GM19397 (cell line): ENCODE measurements at regions not wholly inside any gene's neighbourhood (a gene's known extent, or its start where the extent isn't known, plus 50 kb on each side); places are given as distances from the start of the nearest gene placed in this dataset.

Experiments
- ATAC-seq: cut with Tn5 transposase; IDR thresholded peaks from one replicate; pipeline ENCODE4 v1.9.1; 2021; ENCODE audit warnings: mild to moderate bottlenecking, moderate library complexity; ENCODE audit not compliant: unreplicated experiment

DNA sequence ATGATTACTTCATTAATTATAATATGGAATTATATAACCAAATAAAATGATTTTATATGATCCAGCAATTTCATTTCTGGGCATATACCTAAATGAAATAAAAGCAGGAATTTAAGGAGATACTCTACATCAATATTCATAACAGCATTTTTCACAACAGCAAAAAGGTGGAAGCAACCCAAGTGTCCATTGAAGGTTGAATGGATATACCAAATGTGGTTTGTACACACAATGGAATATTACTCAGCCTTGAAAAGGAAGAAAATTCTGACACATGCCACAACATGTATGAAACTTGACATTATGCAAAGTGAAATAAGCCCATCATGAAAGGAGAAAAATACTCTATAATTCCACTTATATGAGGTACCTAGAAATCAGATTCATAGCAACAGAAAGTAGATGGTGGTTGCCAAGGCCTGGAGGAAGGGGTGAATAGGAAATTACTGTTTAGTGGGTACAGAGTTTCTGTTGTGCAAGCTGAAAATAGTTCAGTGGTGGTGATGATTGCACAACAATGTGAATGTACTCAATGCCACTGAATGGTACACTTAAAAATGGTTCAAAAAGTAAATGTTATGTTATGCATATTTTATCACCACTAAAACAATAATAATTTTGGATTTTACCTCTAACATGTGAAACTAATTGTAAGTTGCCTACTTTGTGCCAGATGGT, 471.5 kb downstream of the SPRY1 start:
- no peak for ATAC-seq

DNA sequence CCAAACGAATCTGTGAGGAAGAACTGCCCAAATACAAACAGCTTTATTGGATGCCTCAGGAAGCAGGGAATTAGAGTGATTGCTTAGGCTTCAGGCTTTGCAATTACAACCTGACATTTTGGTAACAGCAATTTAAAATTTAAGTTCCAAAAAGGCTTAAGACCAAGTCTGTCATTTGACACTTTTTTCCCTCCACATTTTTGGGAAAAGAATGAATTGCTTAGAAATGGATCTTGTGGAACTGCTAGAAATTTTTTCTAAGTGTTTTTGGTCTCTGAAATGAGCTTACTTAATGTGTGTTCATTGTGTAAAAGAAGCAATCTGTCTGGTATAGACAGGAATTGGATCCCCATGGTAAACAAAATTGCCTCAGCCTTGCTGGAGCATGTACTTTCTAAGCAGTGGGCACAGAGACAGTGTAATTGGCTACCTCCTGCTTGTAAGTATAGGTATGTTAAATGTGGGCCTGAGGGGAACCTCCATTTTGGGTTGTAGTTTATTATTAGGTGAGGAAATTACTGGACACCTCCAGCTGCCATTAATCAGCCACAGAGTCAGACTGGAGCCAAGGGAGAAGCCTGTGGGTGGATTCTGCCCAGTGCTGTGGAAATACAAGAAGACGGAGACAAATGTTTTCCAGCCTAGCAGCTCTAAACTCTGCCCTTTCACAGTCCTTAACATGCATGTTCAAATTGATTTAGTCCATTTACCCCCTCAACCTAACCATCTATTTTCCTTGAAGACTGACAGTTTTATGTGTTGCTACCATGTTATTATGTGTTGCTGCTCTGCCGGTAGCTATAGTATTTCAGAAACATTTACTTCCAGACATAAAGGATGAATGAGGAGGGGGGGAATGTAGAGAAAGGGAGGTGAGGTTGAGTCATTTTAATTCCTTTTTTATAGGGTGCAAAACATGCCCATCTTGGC, 473.0 kb downstream of the SPRY1 start:
- ATAC-seq = no peak

DNA sequence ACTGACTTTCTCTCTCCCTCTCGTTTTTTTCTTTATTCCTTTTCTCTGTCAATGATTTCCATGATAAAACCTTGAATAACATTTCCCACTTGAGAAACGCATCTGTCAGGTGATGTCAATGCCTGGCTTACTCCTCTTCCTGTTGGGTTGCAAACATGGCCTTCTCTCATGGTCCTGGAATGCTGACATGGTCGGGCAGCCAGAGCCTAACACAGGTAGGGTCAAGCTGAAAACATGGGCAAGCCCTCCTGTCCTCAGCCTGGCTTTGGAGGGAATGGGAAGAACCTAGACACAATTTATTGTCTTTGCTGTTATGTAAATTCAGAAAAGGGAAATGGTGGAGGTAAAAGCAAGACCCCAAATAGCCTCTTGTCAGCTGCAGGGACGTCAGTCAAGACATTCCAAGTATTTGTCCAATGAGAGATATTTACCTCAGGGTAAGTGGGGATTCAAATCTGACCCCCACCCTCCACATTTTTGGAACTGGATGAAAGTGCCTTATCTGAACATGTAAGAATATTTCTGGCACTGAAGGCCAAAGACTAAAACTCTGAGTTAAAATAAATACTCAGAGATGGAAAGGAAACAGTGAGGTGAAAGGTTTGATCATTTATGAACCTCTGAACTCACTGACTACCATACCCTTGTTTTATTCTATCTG, 473.8 kb downstream of the SPRY1 start:
- ATAC-seq = no peak

DNA sequence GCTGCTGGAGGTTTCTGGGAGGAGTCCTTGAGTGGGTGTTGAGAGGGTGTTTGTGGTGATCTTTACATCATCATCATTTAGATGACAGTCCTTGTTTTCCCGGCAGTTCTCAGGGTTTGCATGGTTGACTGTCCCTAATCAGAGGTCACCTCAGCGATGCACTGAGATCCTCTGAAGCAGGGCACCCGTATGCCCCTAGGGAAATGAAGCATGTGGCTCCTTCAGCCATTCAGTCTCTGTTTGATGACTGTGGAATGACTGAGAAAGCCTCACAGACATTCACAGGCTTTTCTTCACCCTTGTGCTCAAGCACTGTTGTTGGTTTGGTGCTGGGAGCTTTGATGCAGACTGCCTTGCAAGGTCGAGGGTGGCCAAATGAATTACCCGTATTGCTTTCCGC, 474.7 kb downstream of the SPRY1 start:
- no peak for ATAC-seq

DNA sequence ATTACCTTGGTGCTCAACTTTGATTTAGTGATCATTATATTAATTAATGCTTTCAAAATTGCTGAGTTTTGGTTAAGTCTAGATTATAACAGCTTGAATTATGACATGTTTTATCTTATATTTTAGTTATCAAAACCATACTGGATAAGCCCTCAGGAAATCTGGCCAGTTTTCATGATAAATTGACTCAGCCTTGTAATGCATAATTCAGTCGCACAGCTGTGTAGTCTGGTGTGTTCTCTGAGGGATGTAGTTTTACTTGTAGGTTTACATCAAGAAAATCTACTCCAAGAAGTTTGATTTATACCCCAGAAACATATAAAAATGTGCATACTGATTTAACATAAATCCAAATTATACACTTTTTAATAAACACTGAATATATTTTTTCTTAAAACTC, 477.5 kb downstream of the SPRY1 start:
- no peak for ATAC-seq

DNA sequence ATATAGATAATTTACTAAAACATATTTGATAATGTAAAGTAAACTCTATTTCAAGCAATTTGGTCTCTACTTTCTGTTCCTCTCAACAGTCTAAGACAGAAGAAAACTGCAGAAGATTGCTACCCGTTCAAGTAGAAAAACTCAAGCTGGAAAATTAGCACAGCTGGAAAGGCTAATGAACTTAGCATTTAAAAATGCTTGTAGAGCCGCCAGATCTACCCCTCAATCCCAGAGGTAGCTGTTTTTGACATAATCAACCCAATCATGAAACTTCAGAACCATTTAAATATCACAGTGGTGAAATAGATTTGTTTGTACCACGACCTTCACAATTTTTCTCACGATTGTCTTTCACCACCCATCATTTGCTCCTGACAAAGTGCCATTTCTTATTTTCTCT, 479.5 kb downstream of the SPRY1 start:
- no peak for ATAC-seq

DNA sequence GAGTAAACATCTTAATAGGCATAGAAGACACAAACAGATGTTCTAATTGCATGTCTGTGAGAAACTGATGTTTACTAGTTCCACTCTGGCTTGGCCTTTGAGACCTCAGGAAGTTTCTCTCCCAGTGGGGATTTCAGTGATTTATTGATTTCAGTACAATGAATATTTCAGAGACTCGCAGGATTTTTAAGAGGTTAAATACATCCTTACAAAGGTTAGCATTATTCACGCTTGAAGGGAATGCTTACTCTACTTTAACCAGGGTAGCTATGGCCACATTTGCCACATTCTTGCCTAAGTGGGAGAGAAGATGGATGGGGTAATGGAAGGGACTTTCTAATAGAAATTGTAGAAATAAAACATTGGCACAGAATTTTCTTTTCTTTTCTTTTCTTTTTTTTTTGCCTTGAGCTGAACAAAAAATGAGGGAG, 480.1 kb downstream of the SPRY1 start:
- no peak for ATAC-seq

DNA sequence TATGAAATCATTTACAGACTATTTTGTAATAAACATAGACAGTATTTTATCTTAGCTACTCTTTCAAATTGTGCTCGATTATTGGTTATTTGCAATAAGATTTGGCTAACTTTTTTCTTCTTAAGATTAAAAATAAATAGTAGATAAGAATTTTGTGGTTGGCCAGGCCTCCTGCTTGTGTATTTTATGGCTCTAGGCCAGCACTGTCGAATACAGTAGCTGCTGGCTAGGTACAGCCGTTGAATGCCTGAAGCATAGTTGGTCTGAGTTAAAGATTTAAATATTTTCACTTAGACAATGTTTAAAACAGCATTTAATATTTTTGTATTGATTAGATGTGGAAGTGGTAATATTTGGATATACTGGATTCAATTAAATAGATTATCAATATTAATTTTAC, 481.0 kb downstream of the SPRY1 start:
- ATAC-seq = no peak

DNA sequence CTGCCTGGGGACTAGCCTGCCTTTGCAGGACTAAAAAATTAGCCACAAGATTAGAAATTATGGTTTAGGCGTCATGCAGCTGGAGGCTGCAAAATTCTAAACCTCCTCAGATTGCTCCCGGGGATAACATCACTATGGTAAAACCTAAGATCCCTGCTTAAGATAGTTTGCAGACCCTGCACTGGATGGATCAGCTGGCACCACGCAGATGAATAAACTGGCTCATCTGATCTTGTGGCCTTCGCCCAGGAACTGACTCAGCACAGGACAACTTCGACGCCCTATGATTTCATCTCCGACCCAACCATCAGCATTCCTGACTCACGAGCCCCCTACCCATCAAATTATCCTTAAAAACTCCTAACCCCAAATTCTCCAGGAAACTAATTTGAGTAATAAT, 482.4 kb downstream of the SPRY1 start:
- no peak for ATAC-seq

DNA sequence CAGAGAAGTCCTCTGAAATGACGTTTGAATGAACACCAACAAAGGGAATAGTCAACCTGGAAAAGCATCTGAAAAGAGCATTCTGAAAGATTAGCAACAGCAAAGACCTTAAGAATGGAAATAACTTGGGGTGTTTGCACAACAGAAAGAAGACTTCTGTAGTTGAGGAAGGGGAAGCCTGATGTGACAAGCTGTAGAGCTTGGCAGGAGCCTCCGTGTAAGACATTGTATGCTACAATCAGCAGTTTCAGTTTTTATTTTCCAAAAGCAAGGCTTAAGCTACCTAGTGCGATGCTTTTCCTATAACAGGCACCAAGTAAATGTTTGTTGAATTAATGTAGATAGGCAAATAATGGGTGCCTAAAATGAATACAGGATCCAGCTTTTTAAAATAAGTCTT, 484.0 kb downstream of the SPRY1 start:
- ATAC-seq = no peak

DNA sequence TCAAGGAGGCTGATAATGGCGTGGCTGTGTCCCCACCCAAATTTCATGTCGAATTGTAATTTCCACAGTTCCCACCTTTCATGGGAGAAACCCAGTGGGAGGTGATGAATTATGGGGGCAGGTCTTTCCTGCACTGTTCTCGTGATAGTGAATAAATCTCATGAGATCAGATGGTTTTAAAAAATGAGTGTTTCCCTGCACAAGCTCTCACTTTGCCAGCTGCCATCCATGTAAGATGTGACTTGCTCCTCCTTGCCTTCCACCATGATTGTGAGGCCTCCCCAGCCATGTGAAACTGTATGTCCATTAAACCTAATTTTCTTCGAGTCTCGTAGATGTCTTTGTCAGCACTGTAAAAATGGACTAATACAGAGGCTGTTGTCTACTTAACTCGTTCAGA, 488.3 kb downstream of the SPRY1 start:
- ATAC-seq = no peak

DNA sequence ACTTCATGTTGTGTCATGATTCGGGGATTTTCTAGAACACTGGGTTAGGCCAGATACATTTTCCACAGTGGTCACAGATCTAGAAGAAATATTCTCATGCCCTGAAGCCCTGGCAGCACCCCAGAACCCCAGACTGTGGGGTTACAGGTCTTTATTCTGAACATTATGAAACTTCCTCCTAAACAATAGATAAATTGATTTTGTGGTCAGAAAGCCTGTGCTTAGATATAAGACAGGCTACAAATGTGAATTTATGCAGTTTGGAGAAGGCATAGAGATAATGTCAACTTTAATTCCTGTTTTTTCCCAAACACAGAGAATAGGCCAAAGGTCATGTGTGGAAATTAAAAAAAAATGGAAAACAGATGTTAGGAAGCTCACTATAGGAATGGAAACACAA, 492.9 kb downstream of the SPRY1 start:
- no peak for ATAC-seq

DNA sequence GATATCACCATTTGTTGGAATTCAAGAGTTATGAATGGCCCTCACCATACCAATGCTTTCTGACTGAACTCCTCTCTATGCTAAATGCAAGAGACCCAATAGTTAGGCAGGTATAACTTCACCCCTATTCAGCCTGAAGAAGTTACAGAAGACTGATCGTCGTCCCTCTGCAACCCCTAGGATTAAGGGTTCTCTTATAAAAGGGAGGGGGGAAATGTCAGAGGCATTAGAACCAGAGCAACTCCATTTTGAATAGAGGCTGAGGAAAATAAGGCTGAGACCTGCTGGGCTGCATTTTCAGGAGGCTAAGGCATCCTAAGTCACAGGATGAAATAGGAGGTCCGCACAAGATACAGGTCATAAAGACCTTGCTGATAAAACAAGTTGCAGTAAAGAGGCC, 494.3 kb downstream of the SPRY1 start:
- no peak for ATAC-seq

DNA sequence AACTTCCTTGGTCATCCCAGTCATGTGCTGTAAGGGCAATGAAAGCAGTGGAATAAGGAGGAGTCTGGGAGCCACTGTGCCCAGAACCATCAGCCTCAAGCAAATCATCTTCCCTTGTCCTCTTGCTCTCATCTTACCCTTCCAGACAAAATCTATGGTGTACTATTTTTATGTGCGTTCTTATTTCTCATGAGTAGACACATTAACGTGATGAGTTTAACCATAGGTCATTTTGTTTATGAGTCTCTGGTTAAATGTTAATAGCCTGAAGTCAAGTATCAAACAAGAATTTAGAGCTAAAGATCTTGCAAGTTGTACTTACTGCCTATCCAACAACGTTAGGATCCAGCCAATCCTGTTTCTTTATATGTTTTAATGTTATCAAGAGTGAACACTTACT, 495.3 kb downstream of the SPRY1 start:
- no peak for ATAC-seq

DNA sequence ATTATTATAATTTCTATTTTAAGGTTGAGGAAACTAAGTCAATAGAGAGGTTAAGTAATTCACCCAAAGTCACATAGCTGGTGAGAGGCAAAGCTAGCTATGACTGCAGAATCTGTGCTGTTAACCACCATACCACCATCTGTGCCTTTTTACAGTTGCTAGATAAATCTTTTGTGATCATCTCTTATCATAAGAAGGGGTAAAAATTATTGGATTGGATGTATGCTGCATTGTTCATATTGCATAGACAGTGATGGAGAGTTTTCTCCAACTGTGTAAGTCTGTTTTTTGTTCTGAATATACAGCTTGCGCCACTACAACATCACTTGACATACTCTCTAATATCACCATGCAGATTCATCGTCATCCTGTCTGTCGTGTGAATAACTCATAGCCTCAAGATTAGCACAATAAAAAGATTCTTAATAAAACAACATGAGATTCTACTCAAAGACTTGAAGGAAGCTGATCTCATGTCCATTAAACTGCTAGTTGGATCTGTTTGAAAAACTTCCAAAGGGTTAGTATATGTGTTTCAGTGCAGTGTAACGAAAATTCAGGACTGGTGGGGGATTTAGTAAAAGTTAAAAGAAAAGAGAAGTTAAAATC, 495.9 kb downstream of the SPRY1 start:
- ATAC-seq = no peak

DNA sequence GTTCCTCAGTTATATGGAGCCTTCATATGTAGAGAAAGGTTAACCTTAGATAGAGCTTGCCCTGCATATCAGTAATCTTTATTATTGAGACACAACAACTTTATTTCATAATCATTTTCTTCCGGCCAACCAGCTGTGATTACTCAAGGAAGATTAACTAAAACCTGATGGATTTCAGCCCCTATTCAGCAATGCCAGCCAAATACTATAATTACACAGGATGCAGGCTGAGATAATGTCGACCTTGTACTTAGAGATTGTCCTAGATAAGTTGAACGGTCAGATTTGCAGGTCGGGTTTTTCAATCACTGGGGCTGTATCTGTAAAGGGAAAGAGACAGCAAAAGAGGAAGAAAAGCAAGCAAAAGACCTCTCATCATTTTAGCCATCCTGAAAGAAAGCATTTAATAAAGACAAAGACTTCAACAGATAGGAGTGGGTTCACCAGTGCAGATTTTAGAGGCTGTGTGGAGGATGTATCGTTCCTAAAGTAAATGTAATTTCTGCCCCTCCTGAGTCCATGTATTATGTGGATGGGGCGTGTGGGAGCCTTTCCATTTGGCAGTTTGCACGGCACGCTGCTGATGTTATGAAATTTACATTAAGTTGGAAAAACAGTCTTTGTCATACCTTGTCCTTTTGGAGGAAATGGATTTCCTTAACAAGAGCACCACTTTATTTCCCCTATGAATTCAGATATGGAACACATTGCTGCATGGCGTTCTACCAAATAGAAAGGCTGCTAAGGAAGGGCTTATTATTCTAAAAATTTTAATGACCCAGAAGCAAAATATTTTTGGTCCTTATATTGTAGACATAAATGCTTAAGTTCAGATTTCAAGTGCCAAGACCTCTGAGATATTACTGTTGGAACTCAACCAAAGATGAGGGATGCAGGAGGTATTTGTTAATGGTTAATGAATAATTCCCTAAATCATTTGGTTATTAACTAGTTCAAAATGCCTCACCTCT, 496.7 kb downstream of the SPRY1 start:
- no peak for ATAC-seq

DNA sequence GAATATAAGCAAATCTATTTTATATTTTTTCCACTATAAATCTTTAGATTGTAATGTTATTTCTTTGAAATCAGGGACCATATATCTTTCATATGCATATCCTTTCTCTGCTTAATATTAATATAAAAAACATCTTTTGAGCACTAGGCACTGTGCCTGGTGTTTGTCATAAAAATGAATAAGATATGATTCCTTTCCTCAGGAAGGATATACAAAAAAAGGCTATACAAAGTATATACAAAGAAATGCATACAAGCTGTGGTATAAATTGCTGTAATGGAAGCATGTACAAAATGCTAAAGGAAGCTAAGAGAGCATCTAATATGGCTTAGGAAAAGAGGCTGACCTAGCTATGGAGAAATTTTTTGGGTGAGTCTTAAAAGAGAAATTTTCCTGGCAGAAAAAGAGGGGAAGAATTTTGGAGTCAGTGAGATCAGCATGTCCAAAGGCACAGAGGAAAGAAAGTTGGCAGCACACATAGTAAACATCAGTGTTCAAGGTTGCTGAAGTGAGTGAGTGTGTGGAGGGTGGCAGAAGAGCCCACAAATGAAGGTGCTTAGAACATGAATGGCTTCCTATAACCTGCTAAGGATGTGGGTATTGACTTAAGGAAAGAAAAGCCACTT, 500.0 kb downstream of the SPRY1 start:
- no peak for ATAC-seq

DNA sequence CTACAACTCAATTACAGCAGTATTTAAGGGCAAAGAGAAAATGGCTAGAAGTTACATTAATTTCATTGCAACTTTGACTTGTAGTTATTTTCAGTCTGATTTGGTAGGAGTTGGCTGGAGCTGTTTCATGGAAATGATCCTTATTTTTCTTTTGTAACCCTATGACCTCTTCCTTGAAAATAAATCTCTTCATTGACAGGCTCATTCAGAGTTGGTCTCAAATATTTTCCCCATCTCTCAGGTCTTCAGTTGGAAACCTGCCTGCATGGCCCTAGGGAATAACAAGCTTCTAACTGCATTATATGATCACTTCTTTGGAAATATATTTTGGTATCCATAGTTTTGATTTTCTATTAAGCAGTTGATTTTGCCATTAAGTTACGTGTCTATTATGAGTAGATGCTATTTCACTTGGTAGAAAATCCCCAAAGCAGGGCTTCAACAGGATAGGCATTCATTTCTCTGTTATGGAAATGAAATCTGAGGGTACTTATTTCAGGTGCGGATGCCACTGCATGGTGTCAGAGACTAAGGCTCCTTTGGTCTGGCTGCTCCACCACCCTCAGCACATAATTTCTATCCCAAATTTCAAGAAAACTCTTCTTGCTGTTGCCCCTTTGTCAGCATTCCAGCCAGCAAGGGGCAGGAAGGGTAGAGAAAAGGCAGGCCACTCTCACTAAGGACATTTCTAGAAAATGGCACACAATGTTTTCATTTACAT, 502.5 kb downstream of the SPRY1 start:
- no peak for ATAC-seq

DNA sequence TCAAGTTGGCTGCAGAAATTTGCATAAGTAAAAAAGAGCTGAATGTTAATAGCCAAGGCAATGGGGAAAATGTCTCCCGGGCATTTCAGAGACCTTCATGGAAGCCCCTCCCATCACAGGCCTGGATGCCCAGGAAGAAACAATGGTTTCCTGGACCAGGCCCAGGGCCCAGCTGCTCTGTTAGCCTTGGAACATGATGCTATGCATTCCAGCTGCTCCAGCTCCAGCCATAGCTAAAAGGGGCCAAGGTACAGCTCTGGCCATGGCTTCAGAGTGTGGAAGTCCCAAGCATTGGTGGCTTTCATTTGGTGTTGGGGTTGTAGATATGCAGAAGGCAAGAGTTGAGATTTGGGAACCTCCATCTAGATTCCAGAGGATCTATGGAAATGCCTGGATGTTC, 508.3 kb downstream of the SPRY1 start:
- no peak for ATAC-seq
